ENCODE measurements at regions not wholly inside any gene's neighbourhood (a gene's known extent, or its start where the extent isn't known, plus 50 kb on each side); places are given as distances from the start of the nearest gene placed in this dataset.

- H3K27me3 ChIP-seq (ENCODE audit: low read depth) = no peaks in the 10 kb centered on the region
- no peaks in the 10 kb centered on the region for H3K36me3 ChIP-seq
- H3K4me3 ChIP-seq = no peak overlapping the region
- H3K27ac ChIP-seq (replicated peaks) = peak overlapping the region; percentile 23
- DNase-seq = no peak
- no peaks in the 10 kb centered on the region for H3K9me3 ChIP-seq (replicated peaks)
- intact Hi-C loops (cut with micrococcal nuclease) = no loop called here
- TF ChIP-seq, protein P1, sequence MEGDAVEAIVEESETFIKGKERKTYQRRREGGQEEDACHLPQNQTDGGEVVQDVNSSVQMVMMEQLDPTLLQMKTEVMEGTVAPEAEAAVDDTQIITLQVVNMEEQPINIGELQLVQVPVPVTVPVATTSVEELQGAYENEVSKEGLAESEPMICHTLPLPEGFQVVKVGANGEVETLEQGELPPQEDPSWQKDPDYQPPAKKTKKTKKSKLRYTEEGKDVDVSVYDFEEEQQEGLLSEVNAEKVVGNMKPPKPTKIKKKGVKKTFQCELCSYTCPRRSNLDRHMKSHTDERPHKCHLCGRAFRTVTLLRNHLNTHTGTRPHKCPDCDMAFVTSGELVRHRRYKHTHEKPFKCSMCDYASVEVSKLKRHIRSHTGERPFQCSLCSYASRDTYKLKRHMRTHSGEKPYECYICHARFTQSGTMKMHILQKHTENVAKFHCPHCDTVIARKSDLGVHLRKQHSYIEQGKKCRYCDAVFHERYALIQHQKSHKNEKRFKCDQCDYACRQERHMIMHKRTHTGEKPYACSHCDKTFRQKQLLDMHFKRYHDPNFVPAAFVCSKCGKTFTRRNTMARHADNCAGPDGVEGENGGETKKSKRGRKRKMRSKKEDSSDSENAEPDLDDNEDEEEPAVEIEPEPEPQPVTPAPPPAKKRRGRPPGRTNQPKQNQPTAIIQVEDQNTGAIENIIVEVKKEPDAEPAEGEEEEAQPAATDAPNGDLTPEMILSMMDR (IDR thresholded peaks at IDR 0.05; ENCODE audit: borderline replicate concordance) = no peak
- peaks cover 44% of the 10 kb centered on the region for H3K4me1 ChIP-seq
Measured at GRCh38 chr6:14366872-14367271, 249.3 kb downstream of the CD83 start.

- TF ChIP-seq, protein P1 (IDR thresholded peaks at IDR 0.05; ENCODE audit: borderline replicate concordance) = no peak
- Histone ChIP-seq H3K27ac (replicated peaks) (peak overlapping the region; percentile 23), H3K36me3 (no peaks in the 10 kb centered on the region), H3K27me3 (ENCODE audit: low read depth) (no peaks in the 10 kb centered on the region), H3K4me1 (peaks cover 40% of the 10 kb centered on the region), H3K9me3 (replicated peaks) (no peaks in the 10 kb centered on the region), H3K4me3 (no peak overlapping the region)
- intact Hi-C loops (cut with micrococcal nuclease) = no loop called here
- no peak for DNase-seq
Measured at GRCh38 chr6:14367296-14367695, 249.7 kb downstream of the CD83 start.

- DNase-seq = no peak
- TF ChIP-seq, protein P1 (IDR thresholded peaks at IDR 0.05; ENCODE audit: borderline replicate concordance) = no peak
- intact Hi-C loops (cut with micrococcal nuclease) = no loop called here
- H3K4me3 ChIP-seq = no peak overlapping the region
- H3K36me3 ChIP-seq = no peaks in the 10 kb centered on the region
- H3K27ac ChIP-seq (replicated peaks) = no peak overlapping the region
- peaks cover 29% of the 10 kb centered on the region for H3K4me1 ChIP-seq
- H3K9me3 ChIP-seq (replicated peaks) = no peaks in the 10 kb centered on the region
- H3K27me3 ChIP-seq (ENCODE audit: low read depth) = no peaks in the 10 kb centered on the region
Measured at GRCh38 chr6:14369717-14370116, 252.1 kb downstream of the CD83 start.

DNA sequence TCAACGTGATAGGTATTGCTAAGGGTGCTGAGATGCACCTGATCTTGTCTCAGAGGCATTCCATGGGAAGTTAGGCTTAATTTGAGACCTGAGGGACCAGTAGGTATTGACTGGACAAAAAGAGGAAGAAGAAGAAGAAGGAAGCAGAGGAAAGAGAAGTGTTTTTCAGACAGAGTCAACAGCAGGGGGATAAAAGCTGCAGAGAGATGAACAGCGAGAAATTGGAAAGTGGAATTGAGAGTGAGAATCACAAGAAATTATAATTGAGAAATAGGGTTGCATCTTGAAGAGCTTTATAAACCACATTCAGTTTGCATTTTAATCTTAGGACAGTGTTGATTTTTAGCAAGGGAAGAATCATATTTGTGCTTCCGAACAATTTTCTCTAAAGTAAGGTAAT, 254.0 kb downstream of the CD83 start:
- no peaks in the 10 kb centered on the region for H3K27me3 ChIP-seq (ENCODE audit: low read depth)
- no peak overlapping the region for H3K4me3 ChIP-seq
- no peaks in the 10 kb centered on the region for H3K9me3 ChIP-seq (replicated peaks)
- no peak overlapping the region for H3K27ac ChIP-seq (replicated peaks)
- no peak for DNase-seq
- intact Hi-C loops (cut with micrococcal nuclease) = no loop called here
- no peaks in the 10 kb centered on the region for H3K36me3 ChIP-seq
- H3K4me1 ChIP-seq = peaks cover 13% of the 10 kb centered on the region
- TF ChIP-seq, protein P1 (IDR thresholded peaks at IDR 0.05; ENCODE audit: borderline replicate concordance) = no peak

- no peak for DNase-seq
- Histone ChIP-seq H3K4me3 (no peak overlapping the region), H3K27ac (replicated peaks) (no peak overlapping the region), H3K9me3 (replicated peaks) (no peaks in the 10 kb centered on the region), H3K36me3 (no peaks in the 10 kb centered on the region), H3K27me3 (ENCODE audit: low read depth) (no peaks in the 10 kb centered on the region), H3K4me1 (no peaks in the 10 kb centered on the region)
- intact Hi-C loops (cut with micrococcal nuclease) = no loop called here
- TF ChIP-seq, protein P1 (IDR thresholded peaks at IDR 0.05; ENCODE audit: borderline replicate concordance) = no peak
Measured at GRCh38 chr6:14372734-14373489, 255.3 kb downstream of the CD83 start.
